ENCODE measurements at regions not wholly inside any gene's neighbourhood (a gene's known extent, or its start where the extent isn't known, plus 50 kb on each side); places are given as distances from the start of the nearest gene placed in this dataset.

GRCh38 chr19:27792576-27793127 lies 1420.3 kb downstream of the UQCRFS1 start:
- no peak for DNase-seq (ENCODE audit: low read depth in 2 of 2)

DNA sequence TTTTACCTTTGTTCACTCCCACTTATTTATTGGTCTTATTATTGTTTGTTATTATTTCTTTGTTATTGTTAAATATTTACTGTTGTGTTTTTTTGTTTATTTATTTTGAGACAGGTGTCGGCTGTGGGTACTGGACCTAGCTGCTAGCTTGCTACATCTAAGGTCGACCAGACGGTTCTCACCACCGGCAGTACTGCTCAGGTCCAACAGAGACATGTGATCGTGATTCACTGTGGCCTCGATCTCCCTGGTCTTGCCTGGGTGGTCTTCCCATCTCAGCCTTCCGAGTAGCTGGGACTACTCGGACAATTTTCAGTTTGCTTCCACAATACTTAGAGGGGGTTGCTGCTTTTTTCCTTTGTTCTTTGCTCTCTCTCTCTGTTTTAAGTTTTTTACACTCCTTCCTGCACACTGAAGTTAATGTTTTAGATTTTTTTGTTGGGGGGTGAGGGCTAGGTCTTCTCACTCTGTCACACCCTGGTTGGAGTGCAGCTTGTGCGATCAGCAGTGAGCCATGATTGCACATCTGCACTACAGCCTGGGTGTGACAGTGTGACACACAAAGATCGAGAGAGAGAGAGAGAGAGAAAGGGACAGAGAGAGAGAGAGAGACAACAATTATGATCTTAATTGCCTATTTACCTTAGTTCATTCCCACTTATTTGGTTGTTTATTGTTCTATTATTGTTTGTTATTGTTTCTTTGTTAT lies 1432.4 kb downstream of the UQCRFS1 start:
- DNase-seq (ENCODE audit: low read depth in 2 of 2) = no peak

DNA sequence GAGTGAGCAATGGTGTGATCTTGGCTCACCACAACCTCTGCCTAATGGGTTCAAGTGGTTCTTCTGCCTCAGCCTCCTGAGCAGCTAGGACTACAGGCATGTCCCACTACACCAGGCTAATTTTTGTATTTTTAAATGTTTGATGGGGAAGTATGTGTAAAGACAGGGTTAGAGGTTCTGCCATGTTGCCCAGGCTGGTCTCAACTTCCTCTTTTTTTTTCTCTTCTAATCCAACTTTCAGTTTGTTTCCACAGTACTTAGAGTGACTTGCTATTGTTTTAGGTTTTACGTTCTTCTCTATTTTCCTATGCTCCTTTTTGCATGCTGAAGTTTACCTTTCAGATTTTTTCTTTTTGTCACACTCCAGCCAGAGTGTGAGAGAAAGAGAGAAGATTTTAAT lies 1433.0 kb downstream of the UQCRFS1 start:
- DNase-seq (ENCODE audit: low read depth in 2 of 2) = no peak

- no peak for DNase-seq (ENCODE audit: low read depth in 2 of 2)
These were observed 1435.2 kb downstream of the UQCRFS1 start for GRCh38 chr19:27777726-27778125.

GRCh38 chr19:27777242-27777641 lies 1435.7 kb downstream of the UQCRFS1 start:
- DNase-seq (ENCODE audit: low read depth in 2 of 2) = no peak

DNA sequence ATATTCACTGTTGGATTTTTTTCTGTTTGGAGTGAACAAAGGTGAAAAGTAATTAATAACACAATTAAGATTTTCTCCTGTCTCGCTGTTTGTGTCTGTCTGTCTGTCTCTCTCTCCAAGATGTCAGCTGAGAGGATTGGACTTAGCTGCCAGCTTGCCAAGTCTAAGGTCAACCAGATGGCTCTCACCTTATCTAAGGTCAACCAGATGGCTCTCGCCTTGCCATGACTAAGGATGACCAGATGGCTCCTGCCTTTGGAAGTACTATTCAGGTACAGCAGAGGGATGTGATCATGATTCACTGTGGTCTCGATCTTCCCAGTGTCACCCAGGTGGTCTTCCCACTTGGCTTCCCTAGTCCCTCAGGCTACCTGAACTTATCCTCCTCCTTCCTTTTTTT lies 1436.4 kb downstream of the UQCRFS1 start:
- DNase-seq (ENCODE audit: low read depth in 2 of 2) = no peak

- DNase-seq (ENCODE audit: low read depth in 2 of 2) = no peak
These were observed 1436.9 kb downstream of the UQCRFS1 start for GRCh38 chr19:27776020-27776419.

DNA sequence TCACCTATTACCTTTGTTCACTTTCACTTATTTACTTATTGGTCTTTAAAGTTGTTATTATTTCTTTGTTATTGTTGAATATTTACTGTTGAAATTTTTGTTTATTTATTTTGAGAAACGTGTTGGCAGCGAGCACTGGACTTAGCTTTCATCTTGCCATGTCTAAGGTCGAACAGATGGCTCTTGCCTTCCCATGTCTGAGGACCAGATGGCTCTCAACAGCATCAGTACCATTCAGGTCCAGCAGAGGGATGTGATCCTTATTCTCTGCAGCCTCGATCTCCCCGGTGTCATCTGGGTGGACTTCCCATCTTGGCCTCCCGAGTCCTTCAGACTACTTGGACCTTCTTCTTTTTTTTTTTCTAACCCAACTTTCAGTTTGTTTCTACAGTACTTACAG lies 1437.6 kb downstream of the UQCRFS1 start:
- no peak for DNase-seq (ENCODE audit: low read depth in 2 of 2)

DNA sequence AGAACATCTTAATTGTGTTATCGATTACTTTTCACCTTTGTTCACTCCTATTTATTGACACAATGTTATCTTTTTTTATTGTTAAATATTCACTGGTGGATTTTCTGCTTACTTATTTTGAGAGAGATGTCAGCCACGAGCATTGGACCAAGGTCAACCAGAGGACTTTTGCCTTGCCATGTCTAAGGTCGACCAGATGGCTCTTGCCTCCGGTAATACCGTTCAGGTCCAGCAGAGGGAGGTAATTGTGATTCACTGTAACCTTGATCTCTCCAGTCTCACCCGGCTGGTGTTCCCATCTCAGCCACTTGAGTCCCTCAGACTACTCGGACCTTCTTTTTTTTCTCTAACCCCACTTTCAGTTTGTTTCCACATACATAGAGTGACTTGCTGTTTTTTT lies 1438.1 kb downstream of the UQCRFS1 start:
- DNase-seq (ENCODE audit: low read depth in 2 of 2) = no peak

GRCh38 chr19:27774337-27774736 lies 1438.6 kb downstream of the UQCRFS1 start:
- DNase-seq (ENCODE audit: low read depth in 2 of 2) = no peak

GRCh38 chr19:27773318-27774094 lies 1439.4 kb downstream of the UQCRFS1 start:
- no peak for DNase-seq (ENCODE audit: low read depth in 2 of 2)

- DNase-seq (ENCODE audit: low read depth in 2 of 2) = no peak
These were observed 1440.9 kb downstream of the UQCRFS1 start for GRCh38 chr19:27772059-27772458.

DNA sequence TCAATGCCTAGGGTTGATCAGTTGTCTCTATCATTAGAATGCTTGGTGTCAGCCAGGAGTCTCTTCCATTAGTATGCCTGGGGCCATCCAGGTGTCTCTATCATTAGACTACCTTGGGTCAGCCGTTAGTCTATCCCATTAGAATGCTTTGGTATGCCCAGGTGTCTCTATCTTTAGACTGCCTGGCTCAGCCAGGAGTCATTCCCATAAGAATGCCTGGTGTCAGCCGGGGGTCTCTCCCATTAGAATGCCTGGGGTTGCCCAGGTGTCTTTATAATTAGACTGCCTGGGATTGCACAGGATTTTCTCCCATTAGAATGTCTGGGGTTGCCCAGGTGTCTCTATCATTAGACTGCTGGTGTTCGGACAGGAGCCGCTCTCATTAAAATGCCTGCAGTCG lies 1442.9 kb downstream of the UQCRFS1 start:
- DNase-seq (ENCODE audit: low read depth in 2 of 2) = no peak

DNA sequence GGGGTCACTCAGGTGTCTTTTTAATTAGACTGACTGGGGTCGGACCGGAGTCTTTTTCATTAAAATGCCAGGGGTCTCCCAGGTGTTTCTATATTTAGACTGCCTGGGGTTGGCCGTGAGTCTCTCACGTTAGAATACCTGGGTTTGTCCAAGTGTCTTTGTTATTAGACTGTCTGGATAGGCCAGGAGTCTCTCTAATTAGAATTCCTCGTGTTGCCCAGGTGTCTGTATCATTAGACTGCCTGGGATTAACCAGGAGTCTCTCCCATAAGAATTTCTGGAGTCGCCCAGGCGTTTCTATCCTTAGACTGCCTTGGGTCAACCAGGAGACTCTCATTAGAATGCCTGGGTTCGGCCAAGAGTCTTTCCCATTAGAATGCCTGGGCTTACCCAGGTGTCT lies 1445.7 kb downstream of the UQCRFS1 start:
- DNase-seq (ENCODE audit: low read depth in 2 of 2) = no peak

GRCh38 chr19:27765912-27766725 lies 1446.8 kb downstream of the UQCRFS1 start:
- no peak for DNase-seq (ENCODE audit: low read depth in 2 of 2)

DNA sequence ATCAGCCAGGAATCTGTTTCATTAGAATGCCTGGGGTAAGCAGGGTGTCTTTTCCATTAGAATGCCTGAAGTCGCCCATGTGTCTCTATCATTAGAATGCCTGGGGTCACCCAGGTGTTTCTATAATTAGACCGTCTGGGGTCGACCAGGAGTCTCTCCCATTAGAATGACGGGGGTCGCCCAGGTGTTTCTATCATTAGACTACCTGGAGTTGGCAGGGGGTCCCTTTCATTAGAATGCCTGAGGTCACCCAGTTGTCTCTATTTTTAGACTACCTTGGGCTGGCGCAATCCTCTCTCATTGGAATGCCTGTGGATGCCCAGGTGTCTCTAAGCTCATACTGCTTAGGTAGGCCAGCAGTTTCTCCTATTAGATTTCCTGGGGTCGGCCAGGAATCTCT lies 1447.6 kb downstream of the UQCRFS1 start:
- DNase-seq (ENCODE audit: low read depth in 2 of 2) = no peak

GRCh38 chr19:27764186-27764804 lies 1448.7 kb downstream of the UQCRFS1 start:
- no peak for DNase-seq (ENCODE audit: low read depth in 2 of 2)

- DNase-seq (ENCODE audit: low read depth in 2 of 2) = no peak
These were observed 1450.0 kb downstream of the UQCRFS1 start for GRCh38 chr19:27762933-27763332.

DNA sequence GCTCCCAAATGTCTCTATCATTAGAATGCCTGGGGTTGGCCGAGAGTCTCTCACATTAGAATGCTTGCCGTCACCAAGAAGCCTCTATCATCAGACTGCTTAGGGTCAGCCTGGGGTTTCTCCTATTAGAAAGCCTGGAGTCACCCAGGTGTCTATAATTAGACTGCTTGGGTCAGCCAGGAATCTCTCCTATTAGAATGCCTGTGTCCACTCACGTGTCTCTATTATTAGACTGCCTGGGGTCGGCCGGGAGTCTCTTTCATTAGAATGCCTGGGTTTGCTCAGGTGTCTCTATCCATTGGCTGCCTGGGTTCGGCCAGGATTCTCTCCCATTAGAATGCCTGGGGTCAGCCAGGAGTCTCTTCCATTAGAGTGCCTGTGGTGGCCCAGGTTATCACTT lies 1453.1 kb downstream of the UQCRFS1 start:
- DNase-seq (ENCODE audit: low read depth in 2 of 2) = no peak

DNA sequence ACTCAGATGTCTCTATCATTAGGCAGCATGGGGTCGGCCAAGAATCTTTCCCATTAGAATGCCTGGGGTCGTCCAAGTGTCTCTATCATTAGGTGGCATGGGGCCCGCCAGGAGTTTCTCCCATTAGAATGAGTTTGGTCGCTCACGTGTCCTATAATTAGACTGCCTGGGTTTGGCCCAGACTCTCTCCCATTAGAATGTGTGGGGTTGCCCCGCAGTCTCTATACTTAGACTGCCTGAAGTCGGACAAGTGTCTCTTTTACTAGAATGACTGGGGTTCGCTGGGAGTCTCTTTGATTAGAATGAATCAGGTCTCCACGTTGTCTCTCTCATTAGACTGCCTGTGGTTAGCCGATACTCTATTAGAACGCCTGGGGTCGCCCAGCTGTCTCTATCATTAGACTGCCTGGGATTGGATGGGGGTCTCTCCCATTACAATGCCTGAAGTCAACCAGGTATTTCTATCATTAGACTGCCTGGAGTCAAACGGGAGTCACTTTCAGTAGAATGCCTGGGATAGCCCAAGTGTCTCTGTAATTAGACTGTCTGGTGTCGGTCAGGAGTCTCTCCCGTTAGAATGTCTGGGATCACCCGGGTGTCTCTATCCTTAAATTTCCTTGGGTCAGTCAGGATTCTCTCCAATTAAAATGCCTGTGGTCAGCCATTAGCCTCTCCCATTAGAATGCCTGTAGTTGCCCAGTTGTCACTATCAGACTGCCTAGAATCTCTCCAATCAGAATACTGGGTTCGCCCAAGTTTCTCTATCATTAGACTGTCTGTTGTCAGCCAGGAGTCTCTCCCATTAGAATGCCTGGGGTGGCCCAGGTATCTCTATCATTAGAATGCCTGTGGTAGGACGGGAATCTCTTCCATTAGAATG lies 1454.1 kb downstream of the UQCRFS1 start:
- DNase-seq (ENCODE audit: low read depth in 2 of 2) = no peak

DNA sequence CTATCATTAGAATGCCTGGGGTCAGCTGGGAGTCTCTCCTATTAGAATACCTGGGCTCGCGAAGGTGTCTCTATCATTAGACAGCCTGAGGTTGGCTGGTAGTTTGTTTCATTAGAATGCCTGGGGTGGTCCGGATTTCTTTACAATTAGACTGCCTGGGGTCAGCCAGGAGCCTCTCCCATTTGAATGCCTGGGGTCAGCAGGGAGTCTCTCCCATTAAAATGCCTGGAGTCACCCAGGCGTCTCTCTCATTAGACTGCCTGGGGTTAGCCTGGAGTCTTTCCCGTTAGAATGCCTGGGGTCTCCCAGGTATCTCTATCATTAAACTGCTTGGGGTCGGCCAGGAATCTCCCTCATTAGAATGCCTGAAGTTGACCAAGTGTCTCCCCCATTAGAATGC lies 1458.3 kb downstream of the UQCRFS1 start:
- DNase-seq (ENCODE audit: low read depth in 2 of 2) = no peak

Data from stimulated activated CD8-positive, alpha-beta memory T cell treated with anti-CD3 and anti-CD28 coated beads, Interleukin-7, amount 100 ng/mL, for 4 hours (primary cell).